Glutamatergic neuron (in vitro differentiated cells): ENCODE measurements at regions not wholly inside any gene's neighbourhood (a gene's known extent, or its start where the extent isn't known, plus 50 kb on each side); places are given as distances from the start of the nearest gene placed in this dataset.

Experiments used
- DNase-seq: peaks from one replicate; pipeline ENCODE4 v3.0.0; 2022
- H3K27ac Mint-ChIP-seq: one replicate; pipeline ENCODE4 v1.8.0; 2020; ENCODE audit warnings: mild to moderate bottlenecking, mixed read lengths, inconsistent platforms; ENCODE audit not compliant: unreplicated experiment
- H3K27me3 Mint-ChIP-seq: one replicate; pipeline ENCODE4 v1.8.0; 2020; ENCODE audit warnings: mild to moderate bottlenecking, moderate library complexity, mixed read lengths, inconsistent platforms; ENCODE audit not compliant: unreplicated experiment
- H3K36me3 Mint-ChIP-seq: one replicate; pipeline ENCODE4 v1.8.0; 2020; ENCODE audit warnings: mild to moderate bottlenecking, mixed read lengths, inconsistent platforms; ENCODE audit not compliant: unreplicated experiment
- H3K4me1 Mint-ChIP-seq: one replicate; pipeline ENCODE4 v1.8.0; 2020; ENCODE audit warnings: mild to moderate bottlenecking, low read depth, mixed read lengths, inconsistent platforms; ENCODE audit not compliant: unreplicated experiment
- H3K4me3 Mint-ChIP-seq: one replicate; pipeline ENCODE4 v1.8.0; 2020; ENCODE audit warnings: mild to moderate bottlenecking, mixed read lengths, inconsistent platforms; ENCODE audit not compliant: unreplicated experiment
- H3K9me3 Mint-ChIP-seq: one replicate; pipeline ENCODE4 v1.8.0; 2020; ENCODE audit warnings: mild to moderate bottlenecking, moderate library complexity, mixed read lengths, inconsistent platforms; ENCODE audit not compliant: unreplicated experiment
- TF ChIP-seq, protein P1 (sequence below): fragments of 200-600 bp; sonication (generic); IDR thresholded peaks from one replicate; pipeline ENCODE4 v1.5.0; 2021; ENCODE audit not compliant: partially characterized antibody, unreplicated experiment

DNA sequence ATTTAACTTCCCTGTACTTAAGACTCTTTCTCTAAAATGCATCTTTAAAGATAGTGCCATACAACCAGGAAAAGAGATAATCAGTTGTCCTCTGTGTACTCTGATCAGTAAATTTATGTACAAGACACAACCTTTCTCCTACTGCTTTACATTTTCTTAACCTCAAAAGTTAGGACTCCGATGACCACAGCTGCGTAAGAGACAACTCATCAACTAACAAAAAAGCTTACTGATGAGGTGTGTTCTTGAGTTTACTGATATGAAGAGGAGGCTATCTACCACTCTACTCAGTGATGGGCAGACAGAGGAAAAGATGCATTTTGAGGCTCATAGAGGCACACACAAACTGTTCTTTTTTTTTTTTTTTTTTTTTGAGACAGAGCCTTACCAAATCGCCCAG is 71.4 kb upstream of the HIF1A start:
- DNase-seq, result no peak
- Mint-ChIP-seq H3K36me3 (peaks cover 7% of the 10 kb centered on the region), H3K4me3 (no peak overlapping the region), H3K9me3 (peaks cover 8% of the 10 kb centered on the region), H3K4me1 (peaks cover 14% of the 10 kb centered on the region), H3K27me3 (peaks cover 3% of the 10 kb centered on the region), H3K27ac (no peak overlapping the region)
- TF ChIP-seq, protein P1, sequence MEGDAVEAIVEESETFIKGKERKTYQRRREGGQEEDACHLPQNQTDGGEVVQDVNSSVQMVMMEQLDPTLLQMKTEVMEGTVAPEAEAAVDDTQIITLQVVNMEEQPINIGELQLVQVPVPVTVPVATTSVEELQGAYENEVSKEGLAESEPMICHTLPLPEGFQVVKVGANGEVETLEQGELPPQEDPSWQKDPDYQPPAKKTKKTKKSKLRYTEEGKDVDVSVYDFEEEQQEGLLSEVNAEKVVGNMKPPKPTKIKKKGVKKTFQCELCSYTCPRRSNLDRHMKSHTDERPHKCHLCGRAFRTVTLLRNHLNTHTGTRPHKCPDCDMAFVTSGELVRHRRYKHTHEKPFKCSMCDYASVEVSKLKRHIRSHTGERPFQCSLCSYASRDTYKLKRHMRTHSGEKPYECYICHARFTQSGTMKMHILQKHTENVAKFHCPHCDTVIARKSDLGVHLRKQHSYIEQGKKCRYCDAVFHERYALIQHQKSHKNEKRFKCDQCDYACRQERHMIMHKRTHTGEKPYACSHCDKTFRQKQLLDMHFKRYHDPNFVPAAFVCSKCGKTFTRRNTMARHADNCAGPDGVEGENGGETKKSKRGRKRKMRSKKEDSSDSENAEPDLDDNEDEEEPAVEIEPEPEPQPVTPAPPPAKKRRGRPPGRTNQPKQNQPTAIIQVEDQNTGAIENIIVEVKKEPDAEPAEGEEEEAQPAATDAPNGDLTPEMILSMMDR, result no peak

DNA sequence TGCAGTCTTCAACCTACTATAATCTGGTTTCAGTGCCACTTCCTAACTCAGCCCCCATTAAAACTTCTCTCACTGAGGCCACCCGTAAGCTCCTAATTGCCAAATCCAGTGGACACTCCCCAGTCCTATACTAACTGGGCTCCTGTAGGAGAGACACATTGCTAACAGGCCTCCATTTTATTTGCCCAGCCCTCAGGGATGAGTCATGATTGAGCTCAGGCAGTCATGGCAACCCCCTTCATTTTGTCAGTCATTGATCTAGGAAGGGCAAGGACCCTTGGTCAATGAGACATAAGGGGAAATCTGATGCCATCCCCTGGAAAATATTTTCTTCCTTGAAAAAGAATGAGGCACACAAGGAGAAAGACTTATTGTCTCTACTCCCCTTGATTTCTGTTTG is 70.1 kb upstream of the HIF1A start:
- peaks cover 8% of the 10 kb centered on the region for H3K9me3 Mint-ChIP-seq
- H3K4me1 Mint-ChIP-seq, result peaks cover 14% of the 10 kb centered on the region

DNA sequence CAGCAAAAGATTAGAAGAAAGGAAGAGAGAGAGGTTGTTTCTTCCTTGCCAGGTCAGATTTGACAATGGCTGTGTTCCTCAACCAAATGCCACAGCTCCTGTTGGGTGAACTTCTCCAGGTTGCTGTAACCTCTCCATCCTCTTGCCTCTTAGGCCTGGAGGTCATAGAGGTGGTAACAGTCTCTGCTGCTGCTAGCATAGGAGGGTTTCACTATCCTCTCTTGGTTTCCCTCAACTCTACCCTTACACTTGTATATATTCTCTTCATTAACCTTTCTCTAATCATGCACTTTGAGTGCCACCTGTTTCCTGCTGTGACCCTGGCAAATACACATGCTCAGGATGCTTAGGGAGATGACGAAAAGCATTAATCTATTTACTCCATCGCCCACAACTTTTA is 67.7 kb upstream of the HIF1A start:
- H3K27me3 Mint-ChIP-seq, result peaks cover 3% of the 10 kb centered on the region
- H3K4me3 Mint-ChIP-seq, result no peak overlapping the region
- H3K27ac Mint-ChIP-seq, result no peak overlapping the region
- TF ChIP-seq, protein P1, result no peak
- peaks cover 7% of the 10 kb centered on the region for H3K36me3 Mint-ChIP-seq
- DNase-seq, result no peak
- peaks cover 8% of the 10 kb centered on the region for H3K9me3 Mint-ChIP-seq
- H3K4me1 Mint-ChIP-seq, result peaks cover 19% of the 10 kb centered on the region

More for the DNA sequence above, 70.1 kb upstream of the HIF1A start:
- no peak for DNase-seq
- no peak overlapping the region for H3K27ac Mint-ChIP-seq
- TF ChIP-seq, protein P1, result no peak
- peaks cover 7% of the 10 kb centered on the region for H3K36me3 Mint-ChIP-seq
- no peak overlapping the region for H3K4me3 Mint-ChIP-seq
- H3K27me3 Mint-ChIP-seq, result peaks cover 3% of the 10 kb centered on the region

DNA sequence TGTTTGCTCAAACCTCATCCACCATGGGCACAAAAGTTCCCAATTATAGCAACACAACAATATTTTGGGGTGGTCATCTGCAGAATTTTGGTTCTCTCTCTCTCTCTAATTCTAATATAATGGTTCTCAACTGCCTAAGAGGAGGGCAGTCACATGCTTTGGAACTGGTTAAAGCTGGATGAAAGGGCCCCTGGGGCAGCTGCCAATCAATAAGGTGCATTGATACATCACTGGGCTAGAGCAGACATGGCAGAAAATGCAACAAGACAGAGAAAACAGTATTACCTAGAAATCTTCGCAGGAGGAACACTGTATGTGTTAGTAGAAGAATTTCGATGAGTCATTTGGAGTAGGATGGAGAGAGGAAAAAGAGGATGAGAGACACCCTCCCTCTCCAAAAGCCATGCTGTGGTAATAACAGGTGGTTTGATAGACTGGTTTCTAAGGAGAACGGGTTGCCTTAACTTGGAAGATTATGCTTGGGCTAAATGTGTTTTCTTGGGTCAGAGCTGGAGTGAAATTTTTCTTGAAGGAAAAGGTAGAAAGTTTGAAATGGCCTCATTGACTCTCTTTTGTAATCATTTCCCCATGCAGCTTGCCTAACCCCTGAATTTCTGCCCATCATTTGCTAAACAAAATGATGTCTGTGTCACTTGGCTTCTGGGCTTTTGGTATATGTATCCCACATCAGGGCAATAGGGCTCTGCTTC is 67.1 kb upstream of the HIF1A start:
- Mint-ChIP-seq H3K36me3 (peaks cover 7% of the 10 kb centered on the region), H3K27ac (no peak overlapping the region), H3K9me3 (peaks cover 8% of the 10 kb centered on the region), H3K27me3 (peaks cover 3% of the 10 kb centered on the region), H3K4me3 (peak overlapping the region; percentile 0), H3K4me1 (peaks cover 20% of the 10 kb centered on the region)
- TF ChIP-seq, protein P1, result no peak
- DNase-seq, result peak; percentile 71

DNA sequence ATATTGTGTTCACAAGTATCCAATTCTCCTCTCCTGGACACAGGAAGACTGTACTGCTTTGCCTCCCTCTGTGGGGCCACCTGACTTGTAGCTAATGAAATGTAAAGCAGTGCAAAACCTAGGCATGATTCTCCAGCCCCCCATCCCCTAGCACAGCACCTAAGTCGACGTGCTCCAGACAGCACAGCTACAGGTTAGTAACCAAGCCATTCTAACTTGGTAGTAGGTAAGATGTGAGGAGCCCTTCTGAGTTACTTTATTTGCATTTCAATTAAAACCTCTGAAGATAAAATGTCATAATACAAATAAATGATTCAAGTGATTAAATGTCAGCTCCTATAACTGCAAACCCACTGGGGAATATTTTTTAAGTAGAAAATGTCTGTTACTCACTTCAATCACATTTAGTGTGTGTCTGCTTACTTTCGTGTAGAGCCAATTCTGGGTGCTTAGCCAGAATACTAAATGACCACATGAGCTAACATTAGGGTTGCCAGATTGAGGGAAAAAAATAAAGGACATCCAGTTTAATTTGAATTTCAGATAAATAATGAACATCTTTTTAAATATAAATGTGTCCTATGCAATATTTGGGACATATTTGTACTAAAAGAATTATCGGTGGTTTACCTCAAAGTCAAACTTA is 64.8 kb upstream of the HIF1A start:
- Mint-ChIP-seq H3K27ac (no peak overlapping the region), H3K9me3 (peaks cover 8% of the 10 kb centered on the region), H3K4me3 (no peak overlapping the region), H3K36me3 (peaks cover 7% of the 10 kb centered on the region), H3K27me3 (peaks cover 3% of the 10 kb centered on the region), H3K4me1 (peaks cover 17% of the 10 kb centered on the region)
- DNase-seq, result no peak
- TF ChIP-seq, protein P1, result no peak
